Neural cell (in vitro differentiated cells): ENCODE measurements at regions not wholly inside any gene's neighbourhood (a gene's known extent, or its start where the extent isn't known, plus 50 kb on each side); places are given as distances from the start of the nearest gene placed in this dataset.

Experiments used
- EP300 ChIP-seq: fragments of 450-650 bp; conservative IDR thresholded peaks from 2 replicates; pipeline ENCODE4 v1.6.1; 2014; ENCODE audit warnings: antibody characterized with exemption, mild to moderate bottlenecking, moderate library complexity; ENCODE audit not compliant: poor library complexity, severe bottlenecking
- EZH2 ChIP-seq: fragments of 200-600, 300-800 bp; shearing (Covaris generic), sonication (generic); IDR thresholded peaks from 2 replicates; pipeline ENCODE4 v1.6.1; 2014; ENCODE audit warnings: antibody characterized with exemption, low read length, borderline replicate concordance, mild to moderate bottlenecking; ENCODE audit not compliant: insufficient read depth, poor library complexity, severe bottlenecking
- POLR2AphosphoS5 ChIP-seq: IDR thresholded peaks from 2 replicates; pipeline ENCODE4 v1.6.1; 2012
- TF ChIP-seq, protein P1 (sequence below): fragments of 450-650 bp; IDR thresholded peaks from 2 replicates; pipeline ENCODE4 v1.5.1; 2014; ENCODE audit warnings: antibody characterized with exemption, mild to moderate bottlenecking, moderate library complexity; ENCODE audit not compliant: poor library complexity, severe bottlenecking
- TF ChIP-seq, protein P2 (sequence below): IDR thresholded peaks from 2 replicates; pipeline ENCODE4 v1.6.1; 2012; ENCODE audit warnings: borderline replicate concordance

DNA sequence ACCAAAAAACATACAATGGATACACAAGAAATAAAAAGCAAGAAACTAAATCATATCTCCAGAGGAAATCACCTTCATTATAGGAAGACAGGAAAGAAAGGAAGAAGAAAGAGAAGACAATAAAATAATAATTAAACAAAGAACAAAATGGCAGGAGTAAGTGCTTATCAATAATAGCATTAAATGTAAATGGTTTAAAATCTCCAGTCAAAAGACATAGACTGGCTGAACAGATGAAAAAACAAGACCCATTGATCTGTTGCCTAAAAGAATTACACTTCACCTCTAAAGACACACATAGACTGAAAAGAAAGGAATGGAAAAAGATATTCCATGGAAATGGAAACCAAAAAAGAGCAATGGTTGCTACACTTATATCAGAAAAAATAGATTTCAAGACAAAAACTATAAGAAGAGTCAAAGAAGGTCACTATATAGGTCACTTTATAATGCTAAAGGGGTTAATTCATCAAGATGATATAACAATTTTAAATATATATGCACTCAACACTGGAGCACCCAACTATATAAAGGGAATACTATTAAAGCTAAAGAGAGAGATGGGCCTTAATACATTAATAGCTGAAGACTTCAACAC lies 118.4 kb upstream of the SESN3 start:
- TF ChIP-seq, protein P1, sequence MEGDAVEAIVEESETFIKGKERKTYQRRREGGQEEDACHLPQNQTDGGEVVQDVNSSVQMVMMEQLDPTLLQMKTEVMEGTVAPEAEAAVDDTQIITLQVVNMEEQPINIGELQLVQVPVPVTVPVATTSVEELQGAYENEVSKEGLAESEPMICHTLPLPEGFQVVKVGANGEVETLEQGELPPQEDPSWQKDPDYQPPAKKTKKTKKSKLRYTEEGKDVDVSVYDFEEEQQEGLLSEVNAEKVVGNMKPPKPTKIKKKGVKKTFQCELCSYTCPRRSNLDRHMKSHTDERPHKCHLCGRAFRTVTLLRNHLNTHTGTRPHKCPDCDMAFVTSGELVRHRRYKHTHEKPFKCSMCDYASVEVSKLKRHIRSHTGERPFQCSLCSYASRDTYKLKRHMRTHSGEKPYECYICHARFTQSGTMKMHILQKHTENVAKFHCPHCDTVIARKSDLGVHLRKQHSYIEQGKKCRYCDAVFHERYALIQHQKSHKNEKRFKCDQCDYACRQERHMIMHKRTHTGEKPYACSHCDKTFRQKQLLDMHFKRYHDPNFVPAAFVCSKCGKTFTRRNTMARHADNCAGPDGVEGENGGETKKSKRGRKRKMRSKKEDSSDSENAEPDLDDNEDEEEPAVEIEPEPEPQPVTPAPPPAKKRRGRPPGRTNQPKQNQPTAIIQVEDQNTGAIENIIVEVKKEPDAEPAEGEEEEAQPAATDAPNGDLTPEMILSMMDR = no peak
- TF ChIP-seq EP300 (no peak), EZH2 (no peak), POLR2AphosphoS5 (no peak)
- TF ChIP-seq, protein P2, sequence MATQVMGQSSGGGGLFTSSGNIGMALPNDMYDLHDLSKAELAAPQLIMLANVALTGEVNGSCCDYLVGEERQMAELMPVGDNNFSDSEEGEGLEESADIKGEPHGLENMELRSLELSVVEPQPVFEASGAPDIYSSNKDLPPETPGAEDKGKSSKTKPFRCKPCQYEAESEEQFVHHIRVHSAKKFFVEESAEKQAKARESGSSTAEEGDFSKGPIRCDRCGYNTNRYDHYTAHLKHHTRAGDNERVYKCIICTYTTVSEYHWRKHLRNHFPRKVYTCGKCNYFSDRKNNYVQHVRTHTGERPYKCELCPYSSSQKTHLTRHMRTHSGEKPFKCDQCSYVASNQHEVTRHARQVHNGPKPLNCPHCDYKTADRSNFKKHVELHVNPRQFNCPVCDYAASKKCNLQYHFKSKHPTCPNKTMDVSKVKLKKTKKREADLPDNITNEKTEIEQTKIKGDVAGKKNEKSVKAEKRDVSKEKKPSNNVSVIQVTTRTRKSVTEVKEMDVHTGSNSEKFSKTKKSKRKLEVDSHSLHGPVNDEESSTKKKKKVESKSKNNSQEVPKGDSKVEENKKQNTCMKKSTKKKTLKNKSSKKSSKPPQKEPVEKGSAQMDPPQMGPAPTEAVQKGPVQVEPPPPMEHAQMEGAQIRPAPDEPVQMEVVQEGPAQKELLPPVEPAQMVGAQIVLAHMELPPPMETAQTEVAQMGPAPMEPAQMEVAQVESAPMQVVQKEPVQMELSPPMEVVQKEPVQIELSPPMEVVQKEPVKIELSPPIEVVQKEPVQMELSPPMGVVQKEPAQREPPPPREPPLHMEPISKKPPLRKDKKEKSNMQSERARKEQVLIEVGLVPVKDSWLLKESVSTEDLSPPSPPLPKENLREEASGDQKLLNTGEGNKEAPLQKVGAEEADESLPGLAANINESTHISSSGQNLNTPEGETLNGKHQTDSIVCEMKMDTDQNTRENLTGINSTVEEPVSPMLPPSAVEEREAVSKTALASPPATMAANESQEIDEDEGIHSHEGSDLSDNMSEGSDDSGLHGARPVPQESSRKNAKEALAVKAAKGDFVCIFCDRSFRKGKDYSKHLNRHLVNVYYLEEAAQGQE = no peak
